GM18951 (cell line): ENCODE measurements at regions not wholly inside any gene's neighbourhood (a gene's known extent, or its start where the extent isn't known, plus 50 kb on each side); places are given as distances from the start of the nearest gene placed in this dataset.

Source experiments
- POLR2A ChIP-seq: IDR thresholded peaks from 4 replicates; pipeline ENCODE4 v1.6.1; 2011; ENCODE audit warnings: mild to moderate bottlenecking; ENCODE audit not compliant: insufficient read length, insufficient read depth; ENCODE audit errors: extremely low read depth
- in situ Hi-C: fragments of 300-500 bp; cut with MboI; formaldehyde crosslinking; loops from one replicate; pipeline ENCODE4 v1.12.0; 2022; ENCODE audit warnings: low sequenced_read_pairs, mixed read lengths, inconsistent platforms; ENCODE audit not compliant: unreplicated experiment

DNA sequence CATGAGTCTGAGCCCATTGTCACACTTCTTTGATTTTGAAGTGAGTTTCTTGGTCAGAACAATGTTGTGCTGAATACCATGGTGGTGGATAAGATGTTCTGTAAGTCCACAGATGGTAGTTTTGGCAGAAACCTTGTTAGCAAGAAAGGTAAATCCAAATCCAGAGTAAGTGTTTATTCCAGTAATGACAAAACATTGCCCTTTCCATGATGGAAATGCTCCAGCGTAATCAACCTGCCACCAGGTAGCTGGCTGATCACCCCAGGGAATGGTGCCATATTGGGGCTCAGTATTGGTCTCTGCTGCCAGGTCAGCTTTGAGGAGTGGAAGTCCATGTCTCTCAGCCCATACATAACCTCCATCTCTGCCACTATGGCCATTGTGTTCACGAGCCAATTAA is 54.7 kb upstream of the DAPK1 start:
- TF ChIP-seq POLR2A, result no peak
- in situ Hi-C loops, result no loop called here

DNA sequence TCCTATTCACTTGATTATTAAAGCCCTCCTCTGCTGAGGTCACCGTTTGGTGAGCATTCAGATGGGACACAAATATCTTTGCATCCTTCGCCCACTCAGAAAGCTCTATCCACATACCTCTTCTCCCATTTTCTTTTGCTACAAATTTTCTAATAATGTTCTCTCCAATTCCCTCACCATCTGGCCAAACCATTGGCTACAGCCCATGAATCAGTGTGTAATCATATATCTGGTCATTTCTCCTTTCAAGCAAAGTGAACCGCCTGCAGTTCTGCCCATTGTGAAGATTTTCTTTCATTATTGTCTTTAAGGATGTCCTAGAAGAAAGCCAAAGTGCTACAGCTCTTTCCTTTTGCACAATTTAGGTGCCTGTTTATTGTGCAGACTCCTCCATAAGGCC is 54.2 kb upstream of the DAPK1 start:
- no peak for TF ChIP-seq POLR2A

DNA sequence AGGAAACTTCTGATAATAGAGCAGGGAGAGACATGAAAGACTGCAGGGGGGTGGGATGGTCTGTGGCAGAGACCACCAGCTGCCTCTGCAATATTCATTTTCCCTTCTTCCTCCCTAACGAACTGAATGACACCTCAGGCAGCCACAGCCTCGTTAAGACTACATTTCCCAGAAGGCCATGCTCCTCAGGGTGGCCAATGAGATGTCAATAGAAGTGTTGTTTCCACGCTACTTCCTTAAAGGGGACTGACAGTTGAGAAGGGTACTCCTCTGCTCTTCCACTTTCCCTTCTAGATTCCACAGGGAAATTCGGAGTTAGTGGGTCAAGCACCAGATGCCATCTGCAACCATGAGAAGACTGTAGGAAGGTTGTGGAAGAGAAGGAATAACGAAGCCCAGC is 52.0 kb upstream of the DAPK1 start:
- TF ChIP-seq POLR2A, result no peak
- in situ Hi-C loops, result no loop called here

More for the DNA sequence above, 54.2 kb upstream of the DAPK1 start:
- in situ Hi-C loops, result no loop called here

DNA sequence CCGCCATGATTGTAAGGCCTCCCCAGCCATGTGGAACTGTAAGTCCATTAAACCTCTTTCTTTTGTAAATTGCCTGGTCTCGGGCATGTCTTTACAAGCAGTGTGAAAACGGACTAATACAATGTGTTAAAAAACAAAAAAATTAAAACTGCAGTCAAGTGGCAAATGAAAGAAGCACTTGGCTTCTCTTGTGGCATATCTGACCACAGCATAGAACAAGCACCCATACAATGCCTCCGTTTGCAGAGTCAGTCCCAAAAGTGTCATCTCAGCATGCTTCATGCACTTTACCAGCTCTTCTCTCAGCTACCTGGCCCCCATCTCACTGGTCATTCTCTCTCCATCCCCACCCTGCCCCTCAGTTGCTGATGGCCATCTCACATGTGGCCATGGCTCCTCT is 51.1 kb upstream of the DAPK1 start:
- no peak for TF ChIP-seq POLR2A
- in situ Hi-C loops, result no loop called here

DNA sequence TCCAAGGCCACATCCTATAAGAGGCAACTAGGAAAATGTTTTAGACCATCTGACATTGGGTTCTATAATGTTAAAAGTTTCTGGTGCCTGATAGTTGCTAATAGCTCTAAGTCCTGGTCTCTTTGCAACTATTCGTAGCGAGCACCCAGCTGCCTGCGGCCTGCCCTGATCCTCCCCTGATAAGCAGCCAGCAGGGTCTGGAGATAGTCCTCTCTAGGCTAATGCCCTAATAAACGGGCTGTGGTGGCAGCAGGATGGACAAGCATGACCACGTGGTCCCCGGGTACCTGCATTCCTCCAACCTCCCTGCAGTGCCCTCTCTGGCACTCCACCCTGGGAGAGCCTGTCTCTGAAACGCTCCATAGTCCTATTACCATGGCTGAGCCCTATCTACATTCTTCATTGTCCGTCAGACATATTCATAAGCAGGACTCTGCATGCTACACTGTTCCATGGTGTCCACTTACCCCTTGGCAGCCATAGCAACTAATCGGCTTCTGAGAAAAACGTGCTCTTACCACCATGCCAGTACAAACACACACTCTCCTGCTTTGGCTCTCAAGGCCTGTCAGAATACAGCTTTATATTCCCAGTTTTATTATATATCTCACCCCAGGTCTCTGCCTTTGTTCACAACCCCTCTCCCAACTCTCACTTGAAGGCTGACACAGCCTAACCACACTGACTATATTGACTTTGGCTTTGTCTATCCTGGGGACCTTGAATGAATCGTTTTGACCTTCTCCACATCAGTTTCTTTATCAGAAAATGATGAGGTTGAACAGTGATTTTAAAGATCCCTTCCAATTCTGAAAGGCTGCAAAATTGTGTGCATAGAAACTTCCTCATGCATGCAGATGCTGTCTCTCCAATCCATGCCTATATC is 49.9 kb upstream of the DAPK1 start:
- no peak for TF ChIP-seq POLR2A
- in situ Hi-C loops, result no loop called here
